ENCODE measurements at regions not wholly inside any gene's neighbourhood (a gene's known extent, or its start where the extent isn't known, plus 50 kb on each side); places are given as distances from the start of the nearest gene placed in this dataset.

- intact Hi-C loops (cut with DNase I) = no loop called here
- no peak for DNase-seq
- Histone ChIP-seq H3K36me3 (no peaks in the 10 kb centered on the region), H3K27ac (no peak overlapping the region), H3K9me3 (no peaks in the 10 kb centered on the region), H3K4me1 (no peaks in the 10 kb centered on the region), H3K4me3 (no peak overlapping the region), H3K27me3 (no peaks in the 10 kb centered on the region)
- no peak for ATAC-seq
- no peak for TF ChIP-seq CTCF (IDR thresholded peaks at IDR 0.05)
- 70 to 86% methylated on average over 2 of the region's 2 CpGs for WGBS, 2 donors
Observed at GRCh38 chr4:112053825-112054350, 91.4 kb upstream of the FAM241A start.

GRCh38 chr4:112055100-112055499 lies 90.2 kb upstream of the FAM241A start:
- Histone ChIP-seq H3K27me3 (no peaks in the 10 kb centered on the region), H3K4me3 (no peak overlapping the region), H3K36me3 (no peaks in the 10 kb centered on the region), H3K27ac (no peak overlapping the region), H3K9me3 (no peaks in the 10 kb centered on the region), H3K4me1 (no peaks in the 10 kb centered on the region)
- intact Hi-C loops (cut with DNase I) = no loop called here
- TF ChIP-seq CTCF (IDR thresholded peaks at IDR 0.05) = no peak
- no peak for ATAC-seq
- no peak for DNase-seq

GRCh38 chr4:112057470-112057869 lies 87.8 kb upstream of the FAM241A start:
- Histone ChIP-seq H3K4me3 (no peak overlapping the region), H3K27ac (no peak overlapping the region), H3K36me3 (no peaks in the 10 kb centered on the region), H3K9me3 (no peaks in the 10 kb centered on the region), H3K27me3 (no peaks in the 10 kb centered on the region), H3K4me1 (no peaks in the 10 kb centered on the region)
- intact Hi-C loops (cut with DNase I) = no loop called here
- no peak for ATAC-seq
- 46 to 58% methylated on average over 3 of the region's 3 CpGs for WGBS, 2 donors
- no peak for DNase-seq
- TF ChIP-seq CTCF (IDR thresholded peaks at IDR 0.05) = no peak

DNA sequence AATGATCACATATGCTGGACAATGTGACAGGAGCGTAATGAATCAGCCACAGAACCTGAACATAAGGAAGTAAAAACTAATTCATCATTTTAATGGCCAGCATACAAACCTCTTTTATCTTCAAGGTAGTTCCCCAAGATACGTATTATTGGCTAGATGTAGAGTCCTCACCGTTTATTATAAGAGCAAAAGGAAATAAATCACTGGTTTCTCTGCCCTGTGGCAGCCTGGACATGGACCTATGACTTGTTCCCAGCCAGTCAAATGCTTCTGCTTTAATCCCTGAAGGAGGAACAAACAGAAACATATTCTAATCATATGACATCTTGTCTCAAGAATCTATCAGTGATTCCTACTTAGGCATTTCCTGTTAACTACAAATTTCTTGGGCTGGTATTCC lies 86.8 kb upstream of the FAM241A start:
- intact Hi-C loops (cut with DNase I) = no loop called here
- 70 to 78% methylated on average over 3 of the region's 3 CpGs for WGBS, 2 donors
- H3K27me3 ChIP-seq = no peaks in the 10 kb centered on the region
- no peaks in the 10 kb centered on the region for H3K9me3 ChIP-seq
- TF ChIP-seq CTCF (IDR thresholded peaks at IDR 0.05) = no peak
- no peak overlapping the region for H3K27ac ChIP-seq
- no peaks in the 10 kb centered on the region for H3K4me1 ChIP-seq
- ATAC-seq (no peak), DNase-seq (no peak)
- no peaks in the 10 kb centered on the region for H3K36me3 ChIP-seq
- no peak overlapping the region for H3K4me3 ChIP-seq

GRCh38 chr4:112060212-112060611 lies 85.0 kb upstream of the FAM241A start:
- no peaks in the 10 kb centered on the region for H3K9me3 ChIP-seq
- H3K4me3 ChIP-seq = no peak overlapping the region
- DNase-seq (no peak), ATAC-seq (no peak)
- H3K36me3 ChIP-seq = no peaks in the 10 kb centered on the region
- H3K4me1 ChIP-seq = no peaks in the 10 kb centered on the region
- peak in 2 of 9 donors; percentile 26 to 35 for TF ChIP-seq CTCF (IDR thresholded peaks at IDR 0.05)
- H3K27ac ChIP-seq = no peak overlapping the region
- intact Hi-C loops (cut with DNase I) = no loop called here
- H3K27me3 ChIP-seq = no peaks in the 10 kb centered on the region
